Heart right ventricle (tissue), 16 donors: ENCODE measurements at regions not wholly inside any gene's neighbourhood (a gene's known extent, or its start where the extent isn't known, plus 50 kb on each side); places are given as distances from the start of the nearest gene placed in this dataset.
"Not testable (repeated sequence)": the region's sequence is repeated elsewhere in the genome, so short reads cannot be mapped to it uniquely, and the experiment has no call there.

Source experiments
- ATAC-seq, 8 donors: fragments of 200-7000 bp; cut with Tn5 transposase; one replicate each; pipeline ENCODE4 v1.9.1; 2020; ENCODE audit warnings: mild to moderate bottlenecking in 8 of 8, moderate library complexity in 8 of 8, moderate number of reproducible peaks in 1 of 8
- DNase-seq, 2 donors: peaks; one replicate each; pipeline ENCODE4 v3.0.0-alpha.2; 2020
- H3K27ac ChIP-seq, 10 donors: fragments of 200-600 bp; sonication (generic) in 2 of 10; one replicate each; pipeline versions ENCODE4 v1.5.0 to v1.8.0; 2020 to 2022; ENCODE audit warnings: mild to moderate bottlenecking in 3 of 10
- H3K27me3 ChIP-seq, 7 donors: fragments of 200-600 bp; one replicate each; pipeline ENCODE4 v1.8.0; 2021 to 2022; ENCODE audit warnings: mild to moderate bottlenecking in 2 of 7
- H3K36me3 ChIP-seq, 9 donors: fragments of 200-600 bp; sonication (generic) in 1 of 9; one replicate each; pipeline versions ENCODE4 v1.5.0 to v1.8.0; 2020 to 2022; ENCODE audit warnings: mild to moderate bottlenecking in 2 of 9
- H3K4me1 ChIP-seq, 9 donors: fragments of 200-600 bp; sonication (generic) in 1 of 9; one replicate each; pipeline versions ENCODE4 v1.5.0 to v1.8.0; 2020 to 2022; ENCODE audit warnings: mild to moderate bottlenecking in 4 of 9
- H3K4me3 ChIP-seq, 10 donors: fragments of 200-600 bp; sonication (generic) in 2 of 10; one replicate each; pipeline versions ENCODE4 v1.5.0 to v1.8.0; 2020 to 2022; ENCODE audit warnings: mild to moderate bottlenecking in 7 of 10, moderate library complexity in 2 of 10
- H3K9me3 ChIP-seq, 11 donors: fragments of 200-600 bp in 10 of 11; sonication (generic) in 2 of 11; one replicate each; pipeline versions ENCODE4 v1.5.0 to v1.8.0; 2013 to 2022; ENCODE audit warnings: mild to moderate bottlenecking in 2 of 11, control low read depth in 1 of 11, moderate library complexity in 1 of 11
- CTCF ChIP-seq, 9 donors: fragments of 200-600 bp; sonication (generic) in 2 of 9; IDR thresholded peaks; one replicate each; pipeline versions ENCODE4 v1.5.0 to v1.8.0; 2021 to 2022; ENCODE audit warnings: antibody characterized with exemption in 9 of 9, mild to moderate bottlenecking in 5 of 9, moderate library complexity in 1 of 9
- WGBS, 2 donors: extraction: QIAGEN DNeasy Blood & Tissue Kit; methylation state at CpG; one replicate each; pipeline ENCODE4 v1.1.7; 2013; ENCODE audit warnings: inconsistent platforms in 1 of 2; 5-methylcytosine and 5-hydroxymethylcytosine counted together
- intact Hi-C, 10 donors: fragments of 100-400 bp; cut with DNase I; formaldehyde crosslinking; loops; one replicate each; pipeline versions ENCODE4 v1.11.1 to v1.14.2; 2022
- donor health status: Arrhythmogenic right ventricular cardiomyopathy.
- donor health status: ischemic (EF 13 %, LVEDD 7.1; RV severe dilation, severe dysfunction).
- donor health status: healthy with polysubstance abuse.
- donor health status: DM: no; HTN: yes; CAD: no.
- donor health status: DM: no; HTN: no; CAD: no.
- donor health status: ischemic (EF 25% LVEDD 6.9; RV normal size, moderate dysfunction).
- donor health status: ischemic (EF 25% LVEDD 5.7; RV mildly dilated, moderate dysfunction).
- donor health status: healthy.
- donor health status: DM: yes; HTN: yes; CAD: no.
- donor health status: Ischemic cardiomyopathy.
- donor health status: ischemic (EF 35%, LVEDD 5.7; RV mildly dilated, moderate dysfunction).
- donor health status: nonischemic (EF 11% LVEDD 7.7; RV severe dilation, severe dysfunction).
- donor health status: DM: yes; HTN: yes; CAD: no.
- donor health status: PGD.
- donor health status: ischemic (EF 29% LVEDD 5.4; RV normal size, mild dysfunction).
- donor health status: nonischemic (EF 23%, LVEDD 6.1; RV moderate dilation, normal function).

DNA sequence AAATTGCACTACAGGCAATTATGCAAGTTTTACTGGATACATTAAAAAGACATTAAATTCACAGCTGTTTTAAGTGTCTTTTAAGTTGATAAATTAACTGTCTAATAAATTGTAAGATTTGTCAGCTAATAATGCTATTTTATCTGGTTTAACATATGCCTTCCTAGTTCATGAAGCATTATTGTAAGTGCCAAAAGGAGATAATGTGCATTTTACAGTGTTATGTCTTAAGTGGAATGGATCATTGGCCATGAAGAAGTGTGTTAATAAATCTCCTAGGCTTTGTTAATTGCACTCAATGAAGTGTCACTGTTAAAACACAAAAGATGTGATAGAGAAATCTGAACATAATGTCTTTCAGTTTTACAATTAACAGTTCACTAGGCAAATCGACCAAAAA, 784.3 kb upstream of the POU3F4 start:
- no peak for TF ChIP-seq CTCF (IDR thresholded peaks at IDR 0.05)
- 53 to 59% methylated on average over 1 of the region's 1 CpG for WGBS, 2 donors
- Histone ChIP-seq H3K27ac (no peak overlapping the region), H3K4me1 (no peaks in the 10 kb centered on the region), H3K4me3 (no peak overlapping the region), H3K36me3 (no peaks in the 10 kb centered on the region), H3K9me3 (no peaks in the 10 kb centered on the region), H3K27me3 (no peaks in the 10 kb centered on the region)
- no peak for DNase-seq
- intact Hi-C loops = no loop called here
- ATAC-seq = no peak

- ATAC-seq, H3K27ac ChIP-seq, H3K4me3 ChIP-seq, H3K4me1 ChIP-seq, H3K36me3 ChIP-seq, H3K9me3 ChIP-seq, intact Hi-C loops, H3K27me3 ChIP-seq, DNase-seq: not testable (repeated sequence)
- no CpG with 5 or more reads among the region's 6 CpGs for WGBS, 2 donors
These were observed 780.7 kb upstream of the POU3F4 start for GRCh38 chrX:82727436-82727835.

DNA sequence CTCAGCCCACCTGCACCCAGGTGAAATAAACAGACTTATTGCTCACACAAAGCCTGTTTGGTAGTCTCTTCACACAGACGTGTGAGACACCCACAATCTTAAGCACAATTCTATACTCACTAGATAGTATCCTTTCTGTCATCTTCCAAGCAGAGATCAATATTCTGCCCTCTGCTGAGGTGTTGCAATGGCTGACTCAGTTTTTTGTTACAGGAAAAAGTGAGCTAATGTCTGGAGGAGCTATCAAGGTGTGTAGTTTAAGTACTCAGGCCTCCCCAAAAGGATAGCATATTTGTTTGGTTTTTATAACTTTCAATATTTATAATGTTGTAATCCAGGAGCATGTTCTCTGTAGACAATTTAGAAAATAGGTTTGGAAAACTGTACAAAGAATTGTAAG, 775.2 kb upstream of the POU3F4 start:
- no peak for TF ChIP-seq CTCF (IDR thresholded peaks at IDR 0.05)
- Histone ChIP-seq H3K4me1 (no peaks in the 10 kb centered on the region), H3K36me3 (no peaks in the 10 kb centered on the region), H3K27ac (no peak overlapping the region), H3K27me3 (no peaks in the 10 kb centered on the region), H3K9me3 (no peaks in the 10 kb centered on the region), H3K4me3 (no peak overlapping the region)
- intact Hi-C loops = no loop called here
- DNase-seq (no peak), ATAC-seq (no peak)
- WGBS, 2 donors = 56 to 74% methylated on average over 1 of the region's 1 CpG

DNA sequence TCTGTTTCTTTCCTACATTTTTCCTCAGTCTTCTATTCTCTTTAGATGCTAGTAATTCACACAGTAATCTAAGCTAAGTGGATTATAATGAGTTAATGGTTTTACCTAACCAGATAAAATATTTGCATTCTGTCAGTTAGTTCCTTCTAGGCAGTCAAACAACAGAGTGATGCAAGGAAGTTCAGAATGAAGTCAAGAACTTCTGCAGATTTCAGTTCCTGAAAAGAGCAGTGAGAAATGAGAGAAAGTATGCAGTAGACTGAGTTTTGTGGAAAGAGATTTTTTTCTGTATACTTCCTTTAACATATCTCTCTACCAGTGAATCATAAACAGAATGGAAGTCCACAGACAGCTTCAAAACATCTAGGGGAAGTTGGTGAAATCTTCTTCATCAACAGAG, 774.0 kb upstream of the POU3F4 start:
- H3K27ac ChIP-seq = no peak overlapping the region
- ATAC-seq (no peak), DNase-seq (no peak)
- no peaks in the 10 kb centered on the region for H3K36me3 ChIP-seq
- no peaks in the 10 kb centered on the region for H3K9me3 ChIP-seq
- H3K4me3 ChIP-seq = no peak overlapping the region
- intact Hi-C loops = no loop called here
- no peak for TF ChIP-seq CTCF (IDR thresholded peaks at IDR 0.05)
- H3K27me3 ChIP-seq = no peaks in the 10 kb centered on the region
- H3K4me1 ChIP-seq = no peaks in the 10 kb centered on the region

- H3K4me3 ChIP-seq, H3K36me3 ChIP-seq, DNase-seq, H3K27ac ChIP-seq, H3K4me1 ChIP-seq, H3K27me3 ChIP-seq, H3K9me3 ChIP-seq, intact Hi-C loops, ATAC-seq: not testable (repeated sequence)
- 97 to 98% methylated on average over 11 to 18 of the region's 20 CpGs for WGBS, 2 donors
These were observed 769.8 kb upstream of the POU3F4 start for GRCh38 chrX:82738313-82738712.

- no peak overlapping the region for H3K27ac ChIP-seq
- no peaks in the 10 kb centered on the region for H3K9me3 ChIP-seq
- WGBS, 2 donors = 42 to 43% methylated on average over 3 of the region's 3 CpGs
- ATAC-seq (no peak), DNase-seq (no peak)
- intact Hi-C loops = no loop called here
- H3K27me3 ChIP-seq = no peaks in the 10 kb centered on the region
- H3K4me1 ChIP-seq = no peaks in the 10 kb centered on the region
- no peaks in the 10 kb centered on the region for H3K36me3 ChIP-seq
- H3K4me3 ChIP-seq = no peak overlapping the region
- no peak for TF ChIP-seq CTCF (IDR thresholded peaks at IDR 0.05)
These were observed 765.7 kb upstream of the POU3F4 start for GRCh38 chrX:82742351-82742750.

DNA sequence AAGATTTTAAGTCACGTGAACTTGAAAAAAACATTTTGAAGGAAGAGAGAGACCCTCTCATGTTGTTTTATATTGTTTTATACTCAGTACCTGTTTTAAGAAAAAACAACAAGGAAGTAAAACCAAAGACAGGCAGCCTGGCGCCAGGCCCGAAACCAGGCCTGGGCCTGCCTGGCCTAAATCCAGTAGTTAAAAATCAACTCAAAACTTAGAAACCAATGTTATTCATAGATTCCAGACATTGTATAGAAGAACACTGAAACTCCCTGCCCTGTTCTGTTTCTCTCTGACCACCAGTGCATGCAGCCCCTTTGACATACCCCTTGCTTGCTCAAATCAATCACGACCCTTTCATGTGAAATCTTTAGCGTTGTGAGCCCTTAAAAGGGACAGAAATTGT, 762.4 kb upstream of the POU3F4 start:
- H3K36me3 ChIP-seq, H3K9me3 ChIP-seq, H3K27ac ChIP-seq, H3K27me3 ChIP-seq, H3K4me3 ChIP-seq, intact Hi-C loops, ATAC-seq, H3K4me1 ChIP-seq, DNase-seq: not testable (repeated sequence)
- WGBS, 2 donors = 85 to 93% methylated on average over 5 of the region's 5 CpGs
